Adrenal gland (tissue), 9 donors: ENCODE measurements at regions not wholly inside any gene's neighbourhood (a gene's known extent, or its start where the extent isn't known, plus 50 kb on each side); places are given as distances from the start of the nearest gene placed in this dataset.

Experiments used
- DNase-seq, 7 donors: peaks; one replicate each; pipeline ENCODE4 v3.0.0-alpha.2; 2019 to 2020
- H3K27ac ChIP-seq, 5 donors: fragments of 200-600 bp; sonication (generic) in 4 of 5; 1 replicate in 3 of 5; 2 replicates in 2 of 5; pipeline versions ENCODE4 v1.5.1 to v1.8.0; 2016 to 2020; ENCODE audit warnings: mild to moderate bottlenecking in 1 of 5
- H3K27me3 ChIP-seq: fragments of 200-600 bp; 2 replicates; pipeline ENCODE4 v1.8.0; 2021
- H3K36me3 ChIP-seq, 2 donors: fragments of 200-600 bp; replicated peaks in 1 of 2; 1 replicate in 1 of 2; 2 replicates in 1 of 2; pipeline versions ENCODE4 v1.5.1 to v1.8.0; 2018 to 2022
- H3K4me1 ChIP-seq, 2 donors: fragments of 200-600 bp; replicated peaks in 1 of 2; 1 replicate in 1 of 2; 2 replicates in 1 of 2; pipeline versions ENCODE4 v1.5.1 to v1.8.0; 2018 to 2021
- H3K4me3 ChIP-seq, 4 donors: fragments of 200-600 bp; sonication (generic) in 3 of 4; one replicate each; pipeline ENCODE4 v1.5.1; 2016 to 2018
- H3K9me3 ChIP-seq, 3 donors: fragments of 200-600 bp; sonication (generic) in 1 of 3; replicated peaks in 1 of 3; 1 replicate in 2 of 3; 2 replicates in 1 of 3; pipeline versions ENCODE4 v1.5.1 to v1.8.0; 2016 to 2021
- POLR2A ChIP-seq, 2 donors: fragments of 450-650 bp; IDR thresholded peaks; one replicate each; pipeline ENCODE4 v1.6.1; 2017; ENCODE audit warnings: antibody characterized with exemption in 2 of 2, mild to moderate bottlenecking in 2 of 2, moderate library complexity in 1 of 2
- WGBS, 4 donors: extraction: QIAGEN DNeasy Blood & Tissue Kit in 2 of 4; methylation state at CpG; one replicate each; pipeline versions ENCODE4 v1.1.5 to v1.1.7; 2013 to 2017; 5-methylcytosine and 5-hydroxymethylcytosine counted together
- intact Hi-C, 2 donors: fragments of 100-400 bp; cut with DNase I; formaldehyde crosslinking; loops; one replicate each; pipeline versions ENCODE4 v1.14.1 to v1.15.0; 2022 to 2023
- TF ChIP-seq, protein P1 (sequence below), 6 experiments: fragments of 450-650 bp in 4 of 6; fragments of 200-600 bp in 2 of 6; sonication (generic) in 1 of 6; IDR thresholded peaks; 1 replicate in 5 of 6; 2 replicates in 1 of 6; pipeline versions ENCODE4 v1.5.1 to v1.8.0; 2016 to 2021; ENCODE audit warnings: antibody characterized with exemption in 6 of 6, mild to moderate bottlenecking in 2 of 6, moderate library complexity in 1 of 6
- donor health status: healthy with polysubstance abuse.
- donor health status: Bipolar disorder and iron deficiency.
- donor health status: DM: yes; HTN: yes; CAD: no.
- donor health status: DM: no; HTN: no; CAD: no.
- donor health status: DM: no; HTN: no; CAD: no.

DNA sequence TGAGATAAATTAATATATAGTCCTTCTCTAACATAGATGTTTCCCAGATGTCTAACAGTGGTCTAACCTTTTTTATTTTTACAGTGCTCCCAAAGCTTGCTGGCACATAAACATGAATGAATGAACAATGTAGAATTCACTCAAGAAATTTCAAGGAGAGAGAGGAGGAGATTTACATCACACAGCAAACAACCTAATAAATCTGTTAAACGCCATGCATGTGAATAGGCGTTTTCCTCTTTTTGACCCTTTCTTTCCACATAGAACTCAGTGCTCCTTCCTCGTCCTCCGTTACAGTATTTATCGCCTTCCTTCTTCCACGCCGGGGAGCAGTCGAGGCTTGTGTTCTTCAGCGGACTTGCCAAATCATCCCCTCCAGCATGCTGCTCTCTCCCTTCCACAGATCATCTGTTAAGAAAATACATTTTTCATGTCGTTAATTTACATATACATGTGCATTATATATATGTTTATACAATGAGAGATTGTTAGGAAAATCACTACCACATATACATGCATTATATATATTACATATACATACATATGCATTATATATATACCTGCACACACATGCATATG, 93.0 kb downstream of the SLC35B3 start:
- no peaks in the 10 kb centered on the region for H3K27me3 ChIP-seq
- intact Hi-C loops = no loop called here
- no peak overlapping the region for H3K27ac ChIP-seq
- H3K36me3 ChIP-seq = no peaks in the 10 kb centered on the region
- DNase-seq = no peak
- no peaks in the 10 kb centered on the region for H3K9me3 ChIP-seq
- 73 to 81% (median 75%) methylated on average over 10 of the region's 10 CpGs for WGBS, 4 donors
- no peaks in the 10 kb centered on the region for H3K4me1 ChIP-seq
- no peak for TF ChIP-seq POLR2A (IDR thresholded peaks at IDR 0.05)
- TF ChIP-seq, protein P1, sequence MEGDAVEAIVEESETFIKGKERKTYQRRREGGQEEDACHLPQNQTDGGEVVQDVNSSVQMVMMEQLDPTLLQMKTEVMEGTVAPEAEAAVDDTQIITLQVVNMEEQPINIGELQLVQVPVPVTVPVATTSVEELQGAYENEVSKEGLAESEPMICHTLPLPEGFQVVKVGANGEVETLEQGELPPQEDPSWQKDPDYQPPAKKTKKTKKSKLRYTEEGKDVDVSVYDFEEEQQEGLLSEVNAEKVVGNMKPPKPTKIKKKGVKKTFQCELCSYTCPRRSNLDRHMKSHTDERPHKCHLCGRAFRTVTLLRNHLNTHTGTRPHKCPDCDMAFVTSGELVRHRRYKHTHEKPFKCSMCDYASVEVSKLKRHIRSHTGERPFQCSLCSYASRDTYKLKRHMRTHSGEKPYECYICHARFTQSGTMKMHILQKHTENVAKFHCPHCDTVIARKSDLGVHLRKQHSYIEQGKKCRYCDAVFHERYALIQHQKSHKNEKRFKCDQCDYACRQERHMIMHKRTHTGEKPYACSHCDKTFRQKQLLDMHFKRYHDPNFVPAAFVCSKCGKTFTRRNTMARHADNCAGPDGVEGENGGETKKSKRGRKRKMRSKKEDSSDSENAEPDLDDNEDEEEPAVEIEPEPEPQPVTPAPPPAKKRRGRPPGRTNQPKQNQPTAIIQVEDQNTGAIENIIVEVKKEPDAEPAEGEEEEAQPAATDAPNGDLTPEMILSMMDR (IDR thresholded peaks at IDR 0.05) = no peak
- H3K4me3 ChIP-seq = no peak overlapping the region

DNA sequence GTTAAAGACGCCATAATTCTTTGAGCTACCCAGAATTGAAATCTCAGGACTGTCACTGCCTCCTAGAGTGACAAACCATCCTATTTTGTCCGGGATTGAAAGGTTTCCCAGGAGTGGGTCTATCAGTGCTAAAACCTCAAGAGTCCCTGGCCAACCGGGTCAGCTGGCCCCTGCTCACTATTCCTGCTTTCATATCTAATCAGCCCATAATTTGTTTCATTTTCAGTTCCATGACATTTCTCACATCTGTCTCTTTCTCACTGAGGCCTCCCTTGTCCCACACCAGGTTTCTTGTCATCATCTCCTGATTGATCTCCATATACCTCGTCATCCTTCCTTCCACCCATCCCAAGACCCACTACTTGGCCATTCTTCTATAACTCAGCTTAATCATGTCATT, 98.2 kb downstream of the SLC35B3 start:
- H3K36me3 ChIP-seq = no peaks in the 10 kb centered on the region
- TF ChIP-seq, protein P1 (IDR thresholded peaks at IDR 0.05) = no peak
- no peak for TF ChIP-seq POLR2A (IDR thresholded peaks at IDR 0.05)
- no peaks in the 10 kb centered on the region for H3K4me1 ChIP-seq
- no peak overlapping the region for H3K4me3 ChIP-seq
- WGBS, 4 donors = 47 to 52% (median 50%) methylated on average over 4 of the region's 4 CpGs
- intact Hi-C loops = no loop called here
- H3K9me3 ChIP-seq = no peaks in the 10 kb centered on the region
- no peaks in the 10 kb centered on the region for H3K27me3 ChIP-seq
- no peak overlapping the region for H3K27ac ChIP-seq
- no peak for DNase-seq

DNA sequence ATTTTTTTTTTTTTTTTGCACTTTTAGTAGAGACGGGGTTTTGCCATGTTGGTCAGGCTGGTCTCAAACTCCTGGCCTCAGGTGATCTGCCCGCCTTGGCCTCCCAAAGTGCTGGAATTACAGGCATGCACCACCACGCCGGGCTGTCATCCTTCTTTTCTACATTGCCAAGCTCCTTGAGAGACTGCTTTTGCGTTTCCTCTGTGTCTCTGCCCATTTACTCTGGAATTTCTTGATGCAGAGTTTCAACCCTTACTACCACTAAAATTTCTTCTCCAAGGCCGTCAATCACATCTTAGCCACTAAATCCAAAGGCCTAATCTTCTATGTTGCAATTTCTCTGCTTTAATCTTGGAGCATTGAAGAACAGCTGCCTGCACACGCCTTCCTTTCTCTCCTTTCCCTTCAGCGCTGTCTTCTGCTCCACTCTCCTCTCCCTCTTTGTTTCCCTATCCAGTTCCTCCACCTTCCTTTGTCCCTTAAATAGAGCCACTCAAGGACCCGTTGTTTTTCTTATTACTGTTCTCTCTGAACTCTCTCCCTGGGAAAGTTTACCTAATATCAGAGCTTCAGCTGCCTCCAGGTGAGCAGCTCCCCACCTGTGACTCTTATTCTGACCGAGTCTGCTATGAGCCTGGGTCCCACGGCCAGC, 98.8 kb downstream of the SLC35B3 start:
- H3K4me3 ChIP-seq = no peak overlapping the region
- H3K27ac ChIP-seq = no peak overlapping the region
- 73 to 82% (median 77%) methylated on average over 11 of the region's 11 CpGs for WGBS, 4 donors
- no peaks in the 10 kb centered on the region for H3K36me3 ChIP-seq
- intact Hi-C loops = no loop called here
- no peak for DNase-seq
- H3K4me1 ChIP-seq = no peaks in the 10 kb centered on the region
- H3K27me3 ChIP-seq = no peaks in the 10 kb centered on the region
- TF ChIP-seq, protein P1 (IDR thresholded peaks at IDR 0.05) = no peak
- no peaks in the 10 kb centered on the region for H3K9me3 ChIP-seq

DNA sequence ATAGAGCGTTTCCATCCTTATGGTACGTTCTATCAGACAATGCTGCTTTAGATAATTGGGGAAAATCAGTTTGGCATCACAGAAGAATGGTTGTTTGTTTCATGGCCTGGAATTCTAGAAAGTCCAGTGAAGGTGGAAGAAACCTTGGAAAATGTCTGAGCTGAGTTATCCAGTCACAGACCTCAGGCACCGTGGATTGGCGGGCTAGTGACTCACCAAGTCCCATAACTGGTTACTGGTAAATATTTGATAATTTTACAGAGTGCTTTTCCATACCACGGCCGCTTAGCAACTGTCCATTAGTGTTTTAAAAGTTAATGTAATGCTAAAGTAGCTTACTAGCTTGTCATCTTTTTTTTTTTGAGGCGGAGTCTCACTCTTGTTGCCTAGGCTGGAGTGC, 99.4 kb downstream of the SLC35B3 start:
- no peaks in the 10 kb centered on the region for H3K36me3 ChIP-seq
- intact Hi-C loops = no loop called here
- no peak for DNase-seq
- no peaks in the 10 kb centered on the region for H3K9me3 ChIP-seq
- no peak overlapping the region for H3K4me3 ChIP-seq
- no peaks in the 10 kb centered on the region for H3K4me1 ChIP-seq
- 89 to 95% (median 92%) methylated on average over 7 of the region's 7 CpGs for WGBS, 4 donors
- no peak overlapping the region for H3K27ac ChIP-seq
- H3K27me3 ChIP-seq = no peaks in the 10 kb centered on the region
- TF ChIP-seq POLR2A (IDR thresholded peaks at IDR 0.05) = no peak
- TF ChIP-seq, protein P1 (IDR thresholded peaks at IDR 0.05) = no peak
